AG09309 (cell line): ENCODE measurements at regions not wholly inside any gene's neighbourhood (a gene's known extent, or its start where the extent isn't known, plus 50 kb on each side); places are given as distances from the start of the nearest gene placed in this dataset.

Experiments used
- DNase-seq: peaks from one replicate; pipeline ENCODE4 v3.0.0-alpha.2; 2010; ENCODE audit warnings: low read depth
- H3K4me3 ChIP-seq: 2 replicates; pipeline ENCODE4 v1.5.1; 2011; ENCODE audit warnings: mild to moderate bottlenecking, low read depth, low read length, moderate library complexity; ENCODE audit not compliant: control insufficient read depth
- CTCF ChIP-seq: IDR thresholded peaks from 2 replicates; pipeline ENCODE4 v1.5.1; 2011; ENCODE audit warnings: mild to moderate bottlenecking, low read depth, low read length, inconsistent platforms; ENCODE audit not compliant: insufficient read depth, control insufficient read depth; ENCODE audit errors: missing control alignments

DNA sequence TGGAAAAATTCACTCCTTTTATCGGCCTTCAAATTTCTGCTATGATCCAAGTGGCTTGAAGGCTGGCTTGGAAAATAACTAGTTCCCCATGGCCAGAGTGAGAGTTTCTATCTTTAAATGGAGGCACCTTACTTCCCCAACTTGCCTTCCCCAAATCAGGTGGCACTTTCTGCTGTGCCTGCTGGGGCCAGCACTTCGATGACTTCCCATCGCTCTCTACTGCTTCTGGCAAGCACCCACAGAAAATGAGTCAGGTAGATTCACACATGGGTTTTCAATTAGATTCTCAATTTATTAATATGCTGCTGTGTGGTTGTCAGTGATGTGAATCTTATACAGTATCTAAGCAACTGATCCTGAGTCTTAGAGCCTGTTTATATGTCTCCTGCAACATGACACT lies 398.8 kb upstream of the RAG2 start:
- TF ChIP-seq CTCF: no peak
- H3K4me3 ChIP-seq: no peak overlapping the region
- DNase-seq: no peak

DNA sequence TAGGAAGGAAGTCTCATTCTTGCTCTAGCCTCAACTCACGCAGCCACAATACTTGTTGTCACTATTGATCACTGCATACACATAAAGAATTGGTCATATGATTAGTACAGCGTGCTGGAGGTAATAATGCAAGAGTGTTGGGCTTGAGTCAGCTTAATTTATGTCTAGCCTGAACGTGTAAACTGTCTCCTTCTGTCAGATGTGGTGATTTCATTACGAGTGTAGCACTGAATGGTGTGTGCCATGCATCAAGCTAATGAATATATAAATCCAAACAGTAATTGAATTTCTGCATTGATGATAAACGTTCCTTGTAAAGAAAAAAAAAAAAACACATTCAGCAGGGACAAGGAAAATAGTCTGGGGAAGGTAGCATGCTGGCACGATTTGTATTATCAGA lies 396.2 kb upstream of the RAG2 start:
- no peak for TF ChIP-seq CTCF
- DNase-seq: no peak
- H3K4me3 ChIP-seq: no peak overlapping the region

- DNase-seq: no peak
- TF ChIP-seq CTCF: no peak
- H3K4me3 ChIP-seq: no peak overlapping the region
Measured at GRCh38 chr11:36988556-36988955, 390.5 kb upstream of the RAG2 start.

DNA sequence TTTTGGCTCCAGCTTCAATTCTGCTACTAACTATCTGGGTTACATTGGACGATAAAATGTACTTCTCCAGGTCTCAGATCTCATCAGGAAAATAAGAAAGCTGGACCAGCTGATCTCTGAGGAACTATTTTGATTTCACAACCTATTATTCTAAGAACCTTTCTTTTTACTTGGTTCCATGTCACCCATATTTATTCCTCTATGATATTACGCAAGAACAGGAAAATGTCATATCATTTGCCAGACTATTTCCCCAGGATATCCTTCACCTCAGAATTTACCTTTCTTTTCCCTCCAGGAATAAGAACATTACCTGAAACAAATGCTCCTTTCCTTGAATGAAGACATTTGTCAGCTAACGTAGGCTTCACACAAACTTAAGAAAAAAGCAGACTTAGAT lies 387.5 kb upstream of the RAG2 start:
- H3K4me3 ChIP-seq: no peak overlapping the region
- DNase-seq: no peak
- TF ChIP-seq CTCF: no peak

- H3K4me3 ChIP-seq: no peak overlapping the region
- DNase-seq: no peak
- TF ChIP-seq CTCF: no peak
Measured at GRCh38 chr11:36976741-36977140, 378.7 kb upstream of the RAG2 start.

DNA sequence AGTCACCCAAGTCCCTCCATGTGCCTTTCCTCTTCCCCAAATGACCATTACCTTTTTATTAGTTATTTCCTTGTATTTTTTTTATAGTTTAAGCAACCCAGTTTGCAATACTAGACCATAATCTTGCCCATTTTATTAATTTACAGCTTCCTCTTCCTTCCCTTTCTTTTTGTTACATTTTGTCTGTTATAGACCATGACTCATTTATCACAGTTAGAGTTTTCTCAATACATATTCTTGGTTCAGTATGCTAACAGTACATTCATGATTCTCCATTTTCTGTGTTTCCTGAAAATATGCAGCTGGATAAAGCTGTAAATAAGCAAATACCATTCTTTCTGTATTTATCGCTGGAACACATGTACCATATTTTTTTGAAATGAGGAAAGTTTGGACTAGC lies 376.7 kb upstream of the RAG2 start:
- TF ChIP-seq CTCF: no peak
- H3K4me3 ChIP-seq: no peak overlapping the region
- no peak for DNase-seq

- DNase-seq: no peak
- no peak overlapping the region for H3K4me3 ChIP-seq
- TF ChIP-seq CTCF: no peak
Measured at GRCh38 chr11:36953976-36954375, 355.9 kb upstream of the RAG2 start.
